Retinal pigment epithelial cell (primary cell): ENCODE measurements at regions not wholly inside any gene's neighbourhood (a gene's known extent, or its start where the extent isn't known, plus 50 kb on each side); places are given as distances from the start of the nearest gene placed in this dataset.

ENCODE experiments used
- DNase-seq: peaks from one replicate; pipeline ENCODE4 v3.0.0-alpha.2; 2010; ENCODE audit warnings: low read depth
- H3K4me3 ChIP-seq: 2 replicates; pipeline ENCODE4 v1.5.1; 2011; ENCODE audit warnings: mild to moderate bottlenecking, low read length, control low read depth, moderate library complexity
- TF ChIP-seq, protein P1 (sequence below): conservative IDR thresholded peaks from 2 replicates; pipeline ENCODE4 v1.5.1; 2011; ENCODE audit warnings: low read depth, low read length, control low read depth, inconsistent platforms

GRCh38 chr22:49083607-49084006 is 744.1 kb downstream of the BRD1 start:
- DNase-seq = no peak
- TF ChIP-seq, protein P1, sequence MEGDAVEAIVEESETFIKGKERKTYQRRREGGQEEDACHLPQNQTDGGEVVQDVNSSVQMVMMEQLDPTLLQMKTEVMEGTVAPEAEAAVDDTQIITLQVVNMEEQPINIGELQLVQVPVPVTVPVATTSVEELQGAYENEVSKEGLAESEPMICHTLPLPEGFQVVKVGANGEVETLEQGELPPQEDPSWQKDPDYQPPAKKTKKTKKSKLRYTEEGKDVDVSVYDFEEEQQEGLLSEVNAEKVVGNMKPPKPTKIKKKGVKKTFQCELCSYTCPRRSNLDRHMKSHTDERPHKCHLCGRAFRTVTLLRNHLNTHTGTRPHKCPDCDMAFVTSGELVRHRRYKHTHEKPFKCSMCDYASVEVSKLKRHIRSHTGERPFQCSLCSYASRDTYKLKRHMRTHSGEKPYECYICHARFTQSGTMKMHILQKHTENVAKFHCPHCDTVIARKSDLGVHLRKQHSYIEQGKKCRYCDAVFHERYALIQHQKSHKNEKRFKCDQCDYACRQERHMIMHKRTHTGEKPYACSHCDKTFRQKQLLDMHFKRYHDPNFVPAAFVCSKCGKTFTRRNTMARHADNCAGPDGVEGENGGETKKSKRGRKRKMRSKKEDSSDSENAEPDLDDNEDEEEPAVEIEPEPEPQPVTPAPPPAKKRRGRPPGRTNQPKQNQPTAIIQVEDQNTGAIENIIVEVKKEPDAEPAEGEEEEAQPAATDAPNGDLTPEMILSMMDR = no peak
- H3K4me3 ChIP-seq = no peak overlapping the region

- no peak for DNase-seq
- TF ChIP-seq, protein P1 = no peak
Measured at GRCh38 chr22:49082451-49082850, 745.2 kb downstream of the BRD1 start.

DNA sequence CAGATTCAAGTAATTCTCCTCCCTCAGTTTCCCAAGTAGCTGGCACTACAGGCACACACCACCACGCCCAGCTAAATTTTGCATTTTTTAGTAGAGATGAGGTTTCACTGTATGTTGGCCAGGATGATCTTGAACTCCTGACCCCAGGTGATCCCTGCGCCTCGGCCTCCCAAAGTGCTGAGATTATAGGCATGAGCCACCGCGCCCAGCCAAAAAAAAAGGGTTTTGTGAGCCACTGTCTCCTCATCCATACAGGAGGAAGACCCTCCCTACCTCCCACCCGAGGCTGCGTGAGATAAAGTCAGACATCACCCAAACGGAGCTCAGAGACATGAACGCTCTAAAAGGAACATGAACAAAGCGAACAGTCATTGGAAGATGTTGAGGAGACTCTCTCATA is 745.7 kb downstream of the BRD1 start:
- no peak for DNase-seq
- TF ChIP-seq, protein P1 = no peak
- H3K4me3 ChIP-seq = no peak overlapping the region

More at GRCh38 chr22:49082451-49082850, 745.2 kb downstream of the BRD1 start:
- no peak overlapping the region for H3K4me3 ChIP-seq

GRCh38 chr22:49081261-49081666 is 746.4 kb downstream of the BRD1 start:
- TF ChIP-seq, protein P1 = no peak
- no peak overlapping the region for H3K4me3 ChIP-seq
- DNase-seq = no peak

GRCh38 chr22:49080631-49081030 is 747.0 kb downstream of the BRD1 start:
- DNase-seq = no peak
- TF ChIP-seq, protein P1 = no peak
- H3K4me3 ChIP-seq = no peak overlapping the region

DNA sequence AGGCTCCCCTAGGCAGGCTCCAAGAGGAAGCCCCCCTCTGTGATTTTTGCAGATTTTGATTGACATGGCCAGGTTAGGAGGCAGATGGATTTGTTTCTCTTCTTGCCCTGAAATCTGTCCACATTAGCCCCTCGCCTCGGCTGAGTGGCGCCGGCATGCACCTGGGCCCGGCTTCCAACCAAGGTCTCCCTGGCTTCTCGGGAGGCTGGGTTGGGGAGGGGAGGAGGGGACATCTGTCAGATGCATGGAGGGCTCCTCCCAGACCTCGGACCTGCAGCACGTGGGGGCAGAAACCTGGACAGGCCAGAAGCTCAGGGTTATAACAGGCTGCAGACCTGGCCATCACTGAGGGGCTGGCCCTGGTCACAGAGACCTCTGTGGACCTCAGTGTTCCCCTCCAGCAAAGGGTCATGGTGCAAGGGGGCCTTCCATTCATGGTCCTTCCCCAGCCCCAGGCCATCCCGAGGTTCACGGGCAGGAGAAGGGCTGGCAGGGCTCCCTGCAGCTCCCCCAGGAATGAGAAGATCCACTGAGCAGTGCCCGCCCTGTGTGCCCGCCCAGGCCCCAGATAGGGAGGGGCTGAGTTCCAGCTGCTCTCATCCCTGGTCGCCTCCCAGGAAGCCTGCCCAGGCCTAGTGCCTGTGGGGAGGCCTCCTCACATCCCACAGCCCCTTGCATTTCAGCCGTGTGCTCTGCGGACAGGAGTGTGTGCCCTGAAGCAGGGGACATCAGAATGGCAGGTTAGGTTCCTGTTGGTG is 747.8 kb downstream of the BRD1 start:
- no peak overlapping the region for H3K4me3 ChIP-seq
- TF ChIP-seq, protein P1 = no peak
- no peak for DNase-seq
